MV-4-11 (cell line): ENCODE measurements at regions not wholly inside any gene's neighbourhood (a gene's known extent, or its start where the extent isn't known, plus 50 kb on each side); places are given as distances from the start of the nearest gene placed in this dataset.

Source experiments
- DNase-seq: peaks from one replicate; lab custom pipeline; 2025; lab: John Stamatoyannopoulos, UW

DNA sequence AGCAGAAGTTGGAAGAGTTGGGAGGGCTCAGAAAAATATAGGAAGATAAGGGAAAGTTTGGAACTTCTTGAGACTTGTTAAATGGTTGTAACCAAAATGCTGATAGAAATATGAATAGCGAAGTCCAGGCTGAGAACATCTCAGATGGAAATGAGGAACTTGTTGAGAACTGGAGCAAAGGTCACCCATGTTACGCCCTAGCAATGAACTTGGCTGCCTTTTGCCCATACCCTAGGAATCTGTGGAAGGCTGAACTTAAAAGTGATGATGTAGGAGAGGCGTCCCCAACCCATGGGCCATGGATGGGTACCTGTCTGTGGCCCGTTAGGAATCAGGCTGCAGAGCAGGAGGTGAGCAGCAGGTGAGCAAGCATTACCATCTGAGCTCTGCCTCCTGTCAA is 347.8 kb downstream of the ARL4A start:
- peak; percentile 5 for DNase-seq

- DNase-seq: no peak
These were observed 348.9 kb downstream of the ARL4A start for GRCh38 chr7:13036256-13036780.

- no peak for DNase-seq
These were observed 349.8 kb downstream of the ARL4A start for GRCh38 chr7:13037216-13037615.

DNA sequence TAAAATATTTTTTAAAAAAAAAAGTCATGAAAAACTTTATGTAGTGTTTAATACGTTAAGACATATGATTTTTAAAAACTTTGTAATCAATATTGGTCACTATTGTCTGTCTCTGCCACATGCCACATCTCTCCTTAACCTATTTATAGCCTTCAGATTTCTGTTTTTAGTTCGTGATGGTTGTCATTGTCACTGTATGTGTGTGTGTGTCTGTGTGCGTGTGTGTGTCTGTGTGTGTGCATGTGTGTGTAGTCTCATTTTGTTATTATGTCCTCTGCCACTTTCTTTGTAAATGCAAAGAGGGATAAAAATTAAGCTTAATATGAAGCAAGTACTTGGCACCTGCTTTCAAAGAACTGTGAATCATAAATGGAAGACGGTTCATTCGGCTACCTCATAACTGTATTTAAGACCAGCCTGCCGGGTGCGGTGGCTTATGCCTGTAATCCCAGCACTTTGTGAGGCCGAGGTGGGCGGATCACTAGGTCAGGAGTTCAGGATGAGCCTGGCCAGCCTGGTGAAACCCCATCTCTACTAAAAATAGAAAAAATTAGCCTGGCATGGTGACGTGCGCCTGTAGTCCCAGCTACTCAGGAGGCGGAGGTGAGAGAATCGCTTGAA is 354.0 kb downstream of the ARL4A start:
- DNase-seq: no peak

DNA sequence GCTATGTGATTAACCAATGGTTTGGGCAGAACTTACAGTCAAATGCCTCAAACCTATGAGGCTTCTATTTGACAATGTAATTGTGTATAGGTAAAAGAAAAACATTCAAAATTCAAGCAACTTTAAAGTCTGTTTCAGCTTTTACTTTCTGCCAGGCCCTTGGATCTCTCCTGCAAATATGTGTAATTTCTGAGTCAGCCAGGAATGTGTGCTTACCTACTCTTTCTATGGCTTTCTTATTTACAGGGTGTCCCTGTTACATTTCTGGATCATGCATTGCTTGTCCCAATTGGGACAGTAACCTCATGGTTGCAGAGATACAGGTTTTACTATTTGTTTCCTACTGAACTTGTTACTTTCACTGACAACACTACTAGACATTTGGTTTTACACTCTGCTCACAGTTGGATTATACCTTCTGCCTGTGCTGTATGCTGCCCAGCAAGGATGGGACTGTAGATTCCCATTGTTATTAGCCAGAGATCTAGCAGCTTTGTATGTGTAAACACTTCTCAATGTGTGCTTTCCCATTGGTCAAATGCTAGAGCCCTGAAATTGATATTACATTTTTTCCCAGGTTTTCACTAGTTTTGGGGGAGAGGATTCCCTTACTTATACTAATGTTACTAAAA is 355.3 kb downstream of the ARL4A start:
- no peak for DNase-seq

DNA sequence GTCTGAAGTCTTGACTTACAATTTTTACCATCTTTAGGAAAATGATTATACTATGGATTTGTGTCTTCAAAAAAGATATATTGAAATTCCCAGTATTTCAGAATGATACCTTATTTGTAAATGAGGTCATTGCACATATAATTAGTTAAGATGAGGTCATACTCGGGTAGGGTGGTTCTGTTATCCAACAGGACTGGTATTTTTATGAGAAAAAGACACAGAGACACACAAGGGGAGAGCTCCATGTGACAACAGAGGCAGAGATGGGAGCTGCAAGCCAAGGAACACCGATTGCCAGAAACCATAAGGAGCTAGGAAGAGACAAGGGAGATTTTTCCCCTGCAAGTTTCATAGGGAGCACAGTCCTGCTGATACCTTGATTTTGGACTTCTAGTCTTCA is 356.9 kb downstream of the ARL4A start:
- DNase-seq: no peak

GRCh38 chr7:13047061-13047460 is 359.6 kb downstream of the ARL4A start:
- DNase-seq: no peak

GRCh38 chr7:13049946-13050345 is 362.5 kb downstream of the ARL4A start:
- DNase-seq: no peak

DNA sequence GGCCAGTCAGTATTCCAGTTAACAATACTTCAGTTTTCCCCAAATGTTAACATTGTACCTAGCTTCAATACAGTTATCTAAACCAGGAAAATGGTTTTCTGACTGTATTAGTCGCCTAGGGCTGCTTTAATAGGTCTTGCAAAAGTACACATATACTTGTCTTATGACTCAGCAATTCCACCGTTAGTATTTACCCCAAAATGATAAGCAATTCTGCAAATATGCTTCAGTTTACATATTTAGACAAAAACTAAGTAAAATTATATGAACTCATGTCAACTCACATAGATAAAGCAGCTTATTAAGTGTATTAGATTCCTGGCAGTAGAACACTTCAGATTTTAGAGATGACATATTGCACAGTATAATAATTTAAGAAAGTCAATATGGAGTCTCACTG is 363.3 kb downstream of the ARL4A start:
- DNase-seq: no peak

DNA sequence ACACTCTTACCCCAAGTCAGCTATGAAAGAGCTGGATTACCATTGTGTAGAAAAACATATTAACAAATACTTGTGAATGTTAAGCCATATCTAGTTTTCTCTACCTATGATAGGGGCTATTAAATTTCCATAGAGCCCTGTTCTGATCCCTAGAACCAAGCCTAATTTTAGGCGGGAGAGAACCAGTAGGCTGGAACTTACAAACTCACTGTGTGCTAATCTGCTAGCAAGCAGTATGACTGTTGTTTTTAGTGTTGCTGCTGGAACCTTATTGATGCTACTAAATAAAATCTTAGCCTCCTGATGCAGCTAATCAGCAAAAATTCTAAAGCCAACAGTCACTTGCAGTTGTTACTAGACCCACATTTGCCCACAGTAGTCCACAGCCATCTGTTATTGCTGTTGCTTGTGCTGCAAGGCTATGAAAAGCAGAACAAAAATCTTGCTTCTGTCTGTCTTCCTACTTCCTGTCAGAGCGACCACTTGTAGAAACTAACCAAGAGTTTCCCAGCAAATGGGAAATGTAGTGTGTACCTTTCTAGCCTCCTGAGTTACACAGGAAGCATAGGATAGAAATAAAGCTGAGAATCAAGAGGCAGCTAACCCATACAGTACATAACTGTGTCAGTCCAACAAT is 368.4 kb downstream of the ARL4A start:
- peak; percentile 73 for DNase-seq

GRCh38 chr7:13057462-13058200 is 370.2 kb downstream of the ARL4A start:
- DNase-seq: peak; percentile 82

GRCh38 chr7:13060173-13060572 is 372.7 kb downstream of the ARL4A start:
- no peak for DNase-seq

GRCh38 chr7:13061115-13061514 is 373.7 kb downstream of the ARL4A start:
- DNase-seq: no peak

GRCh38 chr7:13062631-13063030 is 375.2 kb downstream of the ARL4A start:
- no peak for DNase-seq

DNA sequence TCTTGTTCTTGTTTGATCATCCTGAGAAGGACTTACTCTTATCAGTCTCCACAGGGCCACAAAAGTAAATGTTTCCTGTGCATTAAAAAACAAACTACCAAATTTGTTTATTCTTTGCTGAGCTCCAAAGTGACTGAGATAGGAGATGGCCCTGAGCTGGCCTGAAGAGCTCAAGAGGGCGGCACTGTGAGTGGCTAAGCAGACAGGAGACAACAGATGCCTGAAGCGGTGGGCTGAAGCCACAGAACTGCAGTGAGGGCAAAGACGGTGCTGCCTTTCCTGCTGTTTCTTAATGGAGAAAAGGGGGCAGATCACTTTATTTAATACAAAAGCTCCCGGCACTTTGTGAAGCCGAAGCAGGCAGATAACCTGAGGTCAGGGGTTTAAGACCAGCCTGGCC is 379.6 kb downstream of the ARL4A start:
- DNase-seq: no peak

- DNase-seq: no peak
These were observed 380.6 kb downstream of the ARL4A start for GRCh38 chr7:13068032-13068431.

- no peak for DNase-seq
These were observed 382.4 kb downstream of the ARL4A start for GRCh38 chr7:13069841-13070240.

- no peak for DNase-seq
These were observed 384.6 kb downstream of the ARL4A start for GRCh38 chr7:13072014-13072413.

- no peak for DNase-seq
These were observed 390.0 kb downstream of the ARL4A start for GRCh38 chr7:13077466-13077865.

GRCh38 chr7:13078105-13078504 is 390.7 kb downstream of the ARL4A start:
- DNase-seq: no peak

GRCh38 chr7:13090959-13091358 is 403.5 kb downstream of the ARL4A start:
- no peak for DNase-seq

DNA sequence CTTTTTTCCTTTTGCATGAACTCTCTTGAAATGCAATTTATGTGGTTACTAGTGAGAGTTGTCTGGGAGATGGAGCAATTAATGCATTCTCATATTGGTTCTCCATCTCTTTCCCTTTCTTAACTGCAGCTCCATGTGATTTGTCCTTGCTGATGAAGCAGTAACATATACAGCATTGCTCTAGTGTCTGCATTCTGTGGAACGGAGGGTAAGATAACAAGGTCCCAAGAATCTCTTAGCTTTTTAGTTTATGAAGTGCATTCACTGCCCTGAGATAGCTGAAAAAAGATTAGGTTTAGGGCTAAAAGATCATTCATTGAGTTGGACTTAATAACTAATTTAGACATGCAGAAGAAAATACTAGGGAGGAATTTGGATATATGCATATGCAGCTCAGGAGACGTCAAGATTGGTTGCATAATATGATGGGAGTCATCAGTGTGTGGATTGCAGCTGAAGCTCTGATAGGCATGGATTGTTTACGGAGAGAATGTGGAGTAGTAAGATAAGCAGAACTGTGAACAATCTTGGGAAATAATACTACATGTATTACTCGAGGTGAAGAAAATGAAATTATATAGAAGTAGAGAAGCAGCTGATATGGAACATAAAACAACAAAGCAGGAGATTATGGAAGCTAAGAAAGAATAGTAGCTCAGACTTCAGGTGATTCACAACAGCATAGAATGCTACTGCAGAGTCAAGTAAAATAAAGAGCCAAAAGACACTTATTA is 404.7 kb downstream of the ARL4A start:
- DNase-seq: no peak
